Neural cell (in vitro differentiated cells): ENCODE measurements at regions not wholly inside any gene's neighbourhood (a gene's known extent, or its start where the extent isn't known, plus 50 kb on each side); places are given as distances from the start of the nearest gene placed in this dataset.

Source experiments
- CTCF ChIP-seq: fragments of 450-650 bp; IDR thresholded peaks from 2 replicates; pipeline ENCODE4 v1.5.1; 2014; ENCODE audit warnings: antibody characterized with exemption, mild to moderate bottlenecking, moderate library complexity; ENCODE audit not compliant: poor library complexity, severe bottlenecking
- EP300 ChIP-seq: fragments of 450-650 bp; conservative IDR thresholded peaks from 2 replicates; pipeline ENCODE4 v1.6.1; 2014; ENCODE audit warnings: antibody characterized with exemption, mild to moderate bottlenecking, moderate library complexity; ENCODE audit not compliant: poor library complexity, severe bottlenecking
- EZH2 ChIP-seq: fragments of 200-600, 300-800 bp; shearing (Covaris generic), sonication (generic); IDR thresholded peaks from 2 replicates; pipeline ENCODE4 v1.6.1; 2014; ENCODE audit warnings: antibody characterized with exemption, low read length, borderline replicate concordance, mild to moderate bottlenecking; ENCODE audit not compliant: insufficient read depth, poor library complexity, severe bottlenecking
- MXI1 ChIP-seq: fragments of 450-650 bp; conservative IDR thresholded peaks from 2 replicates; pipeline ENCODE4 v1.6.1; 2014; ENCODE audit warnings: antibody characterized with exemption, mild to moderate bottlenecking; ENCODE audit not compliant: poor library complexity, severe bottlenecking
- POLR2AphosphoS5 ChIP-seq: IDR thresholded peaks from 2 replicates; pipeline ENCODE4 v1.6.1; 2012
- RAD21 ChIP-seq: fragments of 450-650 bp; conservative IDR thresholded peaks from 2 replicates; pipeline ENCODE4 v1.6.1; 2014; ENCODE audit warnings: antibody characterized with exemption, mild to moderate bottlenecking, moderate library complexity
- REST ChIP-seq: IDR thresholded peaks from 2 replicates; pipeline ENCODE4 v1.6.1; 2012; ENCODE audit warnings: borderline replicate concordance
- TAF1 ChIP-seq: IDR thresholded peaks from 2 replicates; pipeline ENCODE4 v1.6.1; 2012; ENCODE audit warnings: low read depth

- TF ChIP-seq CTCF (no peak), POLR2AphosphoS5 (no peak), EZH2 (no peak), RAD21 (no peak), MXI1 (no peak), EP300 (no peak), TAF1 (no peak), REST (no peak)
Observed at GRCh38 chr2:12539336-12539735, 177.4 kb upstream of the TRIB2 start.
